GM10847 (cell line): ENCODE measurements at regions not wholly inside any gene's neighbourhood (a gene's known extent, or its start where the extent isn't known, plus 50 kb on each side); places are given as distances from the start of the nearest gene placed in this dataset.

Experiments used
- POLR2A ChIP-seq: IDR thresholded peaks from 2 replicates; pipeline ENCODE4 v1.6.1; 2011; ENCODE audit not compliant: insufficient read length; ENCODE audit errors: extremely low read depth

DNA sequence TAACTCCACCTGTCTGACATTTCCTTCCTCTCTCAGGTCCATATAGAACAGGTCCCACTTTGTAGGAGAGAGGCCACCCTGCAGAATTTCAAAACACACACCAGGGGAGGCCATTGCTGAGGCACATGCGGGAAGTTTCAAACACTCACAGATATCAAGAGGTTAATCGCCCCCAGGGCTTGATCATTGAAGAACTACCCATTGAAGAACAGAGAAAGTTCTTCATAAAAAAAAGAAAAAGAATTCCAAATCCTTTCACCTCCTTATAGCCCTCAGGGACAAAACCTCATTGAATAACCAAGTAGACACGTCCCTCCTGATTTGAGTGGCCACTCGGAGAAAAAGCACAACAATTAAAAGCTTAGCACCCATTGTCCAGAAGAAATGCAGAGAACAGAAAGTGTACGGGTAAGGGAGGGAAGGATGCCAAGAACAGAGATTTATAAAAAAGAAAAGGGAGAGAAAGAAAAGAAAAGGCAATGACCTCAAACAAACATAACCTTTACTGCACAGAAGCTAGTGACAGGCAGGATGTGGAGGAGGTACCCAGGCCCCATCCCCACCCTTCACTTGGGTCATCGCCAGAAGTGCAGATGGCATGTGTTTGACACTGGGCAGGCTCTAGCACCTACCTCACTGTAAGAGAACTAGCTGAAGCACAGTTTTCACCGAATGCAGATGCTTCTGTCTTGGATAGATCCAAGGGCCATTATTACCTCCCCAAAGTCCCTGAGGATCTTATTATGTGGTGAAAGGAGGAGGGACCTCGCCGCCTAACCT is 112.3 kb upstream of the HES1 start:
- TF ChIP-seq POLR2A: no peak

DNA sequence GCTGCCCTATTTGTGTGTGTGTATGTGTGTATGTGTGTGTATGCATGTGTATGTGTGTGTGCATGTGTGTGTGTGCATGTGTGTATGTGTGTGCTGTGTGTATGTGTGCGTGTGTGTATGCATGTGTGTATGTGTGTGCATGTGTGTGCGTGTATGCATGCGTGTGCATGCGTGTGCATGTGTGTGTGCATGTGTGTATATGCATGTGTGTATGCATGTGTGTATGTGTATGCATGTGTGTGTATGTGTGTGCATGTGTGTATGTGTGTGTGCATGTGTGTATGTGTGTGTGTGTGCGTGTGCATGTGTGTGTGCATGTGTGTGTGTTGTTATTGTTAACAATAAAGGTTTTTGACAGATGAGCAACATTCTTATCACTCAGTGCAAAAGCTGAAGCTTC is 110.8 kb upstream of the HES1 start:
- TF ChIP-seq POLR2A: no peak

DNA sequence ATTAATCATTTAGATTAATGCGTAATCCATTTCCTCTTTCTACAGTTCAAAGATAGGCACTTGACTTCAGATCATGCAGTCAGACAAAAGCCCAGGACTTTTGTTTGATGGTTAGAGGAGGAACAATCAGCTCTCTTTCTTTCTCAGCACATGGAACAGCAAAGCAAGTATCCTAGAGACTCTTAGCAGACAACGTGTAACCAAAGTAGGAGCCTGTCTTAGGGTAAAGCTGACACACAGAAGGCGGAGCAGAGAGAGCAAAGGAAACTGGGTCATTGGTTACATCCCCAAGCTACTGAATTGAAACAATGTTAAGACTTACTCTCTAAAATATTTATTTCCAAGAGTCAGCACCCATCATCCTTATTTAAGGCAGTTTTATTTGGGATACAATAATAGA is 110.0 kb upstream of the HES1 start:
- no peak for TF ChIP-seq POLR2A

DNA sequence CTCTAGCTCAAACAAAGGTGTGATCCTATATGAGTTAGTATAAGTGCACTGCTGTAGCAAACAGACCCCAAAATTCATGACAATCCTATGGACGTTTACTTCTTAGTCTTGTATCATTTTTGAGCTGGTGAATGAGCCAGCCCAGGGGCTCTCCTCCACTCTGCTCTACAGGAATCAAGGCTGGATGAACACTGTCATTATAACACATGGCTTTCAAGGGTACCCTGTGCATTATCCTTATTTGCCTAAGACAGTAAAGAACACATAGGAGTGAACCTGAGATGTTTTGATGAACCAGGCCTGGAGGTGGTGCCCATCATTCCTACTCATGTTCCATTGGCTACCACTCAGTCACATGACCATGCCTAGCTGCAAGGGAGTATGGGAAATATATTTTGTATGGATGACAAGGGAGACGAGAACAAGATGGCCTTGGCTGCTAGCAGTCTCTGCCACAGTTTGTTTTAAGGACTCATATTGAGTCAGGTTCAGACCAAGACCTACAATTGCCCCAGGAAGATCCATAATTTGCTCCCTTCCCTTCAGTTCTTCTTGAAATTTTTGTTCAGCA is 107.4 kb upstream of the HES1 start:
- no peak for TF ChIP-seq POLR2A

DNA sequence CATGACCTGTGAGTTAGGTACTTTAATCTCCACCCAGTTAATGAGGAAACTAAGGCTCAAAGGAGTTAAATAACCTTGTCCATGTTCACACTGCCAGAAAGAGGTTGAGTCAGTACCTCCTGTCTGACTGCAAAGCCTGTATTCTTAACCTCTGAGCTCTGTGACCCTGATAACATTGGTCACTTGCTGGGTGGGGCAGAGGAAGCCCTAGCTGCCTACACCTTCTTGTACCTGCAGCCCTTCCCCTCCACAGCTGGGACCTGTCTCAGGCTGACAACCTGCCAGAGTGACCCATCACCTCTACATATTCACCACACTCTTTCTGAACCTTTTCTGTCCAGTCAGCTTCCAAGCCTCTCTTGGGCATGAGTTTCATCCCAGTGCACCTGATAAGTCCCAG is 106.1 kb upstream of the HES1 start:
- no peak for TF ChIP-seq POLR2A

DNA sequence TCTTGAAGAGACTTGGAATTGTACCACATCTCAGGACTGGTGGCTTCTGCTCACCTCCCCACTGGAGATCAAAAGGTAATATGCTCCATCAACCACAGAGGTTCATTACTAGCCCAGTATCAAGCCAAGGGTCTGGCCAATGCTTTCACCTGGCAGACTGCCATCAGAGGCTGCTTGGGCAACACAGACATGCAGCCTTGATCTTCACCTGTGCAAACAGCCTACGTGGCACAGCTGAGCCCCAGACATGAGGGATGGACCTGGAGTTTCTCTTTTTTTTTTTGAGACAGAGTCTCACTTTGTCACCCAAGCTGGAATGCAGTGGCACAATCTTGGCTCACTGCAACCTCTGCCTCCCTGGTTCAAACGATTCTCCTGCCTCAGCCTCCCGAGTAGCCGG is 105.6 kb upstream of the HES1 start:
- no peak for TF ChIP-seq POLR2A

DNA sequence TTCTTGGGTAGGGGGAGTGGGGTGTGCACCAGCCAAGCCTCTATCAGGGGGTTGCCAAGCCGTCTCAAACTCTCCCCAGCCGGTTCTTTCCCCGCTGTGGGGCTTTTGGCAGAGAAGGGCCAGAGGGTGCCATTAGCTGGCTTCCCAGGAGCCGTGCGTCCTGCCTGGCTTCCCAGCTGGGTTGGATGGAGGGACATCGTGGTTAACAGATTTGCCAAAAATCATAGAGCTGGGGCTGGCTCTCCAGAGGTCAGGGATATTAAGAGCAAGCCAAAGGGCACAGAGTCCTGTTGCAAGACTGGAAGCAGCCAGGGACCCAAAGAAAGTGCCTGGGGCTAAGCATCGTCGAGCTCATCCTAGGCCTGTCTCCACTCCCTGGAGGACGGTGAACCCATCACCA is 104.6 kb upstream of the HES1 start:
- TF ChIP-seq POLR2A: no peak

DNA sequence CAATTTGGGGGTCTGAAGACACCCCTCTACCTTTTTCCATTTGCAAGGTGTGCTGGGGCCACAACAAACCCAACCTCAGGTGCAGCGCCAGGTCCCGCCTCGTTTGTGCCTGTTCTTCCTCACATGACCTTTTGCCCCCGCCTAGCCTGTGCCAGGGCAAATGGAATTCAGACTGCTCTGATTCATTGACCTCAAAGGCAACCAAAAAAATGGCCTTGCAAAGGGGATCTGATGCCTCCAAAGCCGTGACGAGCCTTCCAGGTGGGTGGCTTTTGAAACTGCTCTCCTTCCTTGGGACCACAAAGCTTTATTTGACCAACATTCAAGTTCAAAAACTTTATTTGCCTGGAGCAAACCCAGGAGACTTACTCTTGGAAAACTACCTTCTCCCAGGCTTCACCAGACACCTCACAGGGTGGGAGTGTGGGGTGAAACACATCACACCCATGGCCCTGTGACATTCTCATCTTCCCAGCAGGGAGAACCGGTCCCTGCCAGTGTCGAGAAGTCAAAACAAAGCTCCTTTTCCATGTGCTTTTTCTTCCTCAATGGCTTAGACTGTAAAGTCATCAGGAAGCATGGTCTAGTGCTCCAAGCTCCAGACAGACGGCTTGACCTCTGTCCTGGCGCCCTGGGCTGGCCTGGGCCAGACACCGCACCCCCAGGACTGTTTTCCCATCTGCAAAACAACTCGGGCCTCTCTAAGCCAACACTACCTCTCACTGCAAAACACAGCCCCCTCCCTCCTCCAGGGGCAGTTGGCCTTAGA is 103.9 kb upstream of the HES1 start:
- TF ChIP-seq POLR2A: no peak

DNA sequence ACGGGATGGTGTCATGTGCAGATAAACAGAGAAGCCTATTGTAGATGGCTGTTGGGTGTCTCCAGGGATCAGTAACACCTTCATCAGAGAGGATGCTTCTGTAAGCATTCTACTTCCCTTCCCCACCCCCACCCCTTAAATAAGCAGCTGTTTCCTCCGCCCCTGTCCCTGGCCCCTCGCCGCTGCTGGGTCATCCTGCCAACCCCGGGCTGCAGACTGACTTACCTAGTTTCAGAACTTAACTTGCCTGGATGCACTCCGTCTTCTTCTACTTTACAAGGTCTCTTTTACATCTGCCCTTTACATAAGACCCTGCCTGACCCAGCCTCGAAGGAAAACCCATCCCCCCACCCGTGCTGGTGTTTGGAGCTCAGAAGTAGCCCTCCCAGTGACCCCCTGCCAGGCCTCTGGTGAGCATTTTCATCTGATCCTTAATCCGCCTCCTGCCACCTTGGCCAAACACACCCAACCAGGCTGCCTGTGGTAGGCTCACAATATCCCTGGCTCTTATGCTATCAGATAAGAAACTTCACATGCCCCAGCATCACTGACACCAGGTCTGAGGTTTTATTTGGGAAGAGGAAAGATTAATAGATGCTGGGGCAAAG is 103.0 kb upstream of the HES1 start:
- TF ChIP-seq POLR2A: no peak

DNA sequence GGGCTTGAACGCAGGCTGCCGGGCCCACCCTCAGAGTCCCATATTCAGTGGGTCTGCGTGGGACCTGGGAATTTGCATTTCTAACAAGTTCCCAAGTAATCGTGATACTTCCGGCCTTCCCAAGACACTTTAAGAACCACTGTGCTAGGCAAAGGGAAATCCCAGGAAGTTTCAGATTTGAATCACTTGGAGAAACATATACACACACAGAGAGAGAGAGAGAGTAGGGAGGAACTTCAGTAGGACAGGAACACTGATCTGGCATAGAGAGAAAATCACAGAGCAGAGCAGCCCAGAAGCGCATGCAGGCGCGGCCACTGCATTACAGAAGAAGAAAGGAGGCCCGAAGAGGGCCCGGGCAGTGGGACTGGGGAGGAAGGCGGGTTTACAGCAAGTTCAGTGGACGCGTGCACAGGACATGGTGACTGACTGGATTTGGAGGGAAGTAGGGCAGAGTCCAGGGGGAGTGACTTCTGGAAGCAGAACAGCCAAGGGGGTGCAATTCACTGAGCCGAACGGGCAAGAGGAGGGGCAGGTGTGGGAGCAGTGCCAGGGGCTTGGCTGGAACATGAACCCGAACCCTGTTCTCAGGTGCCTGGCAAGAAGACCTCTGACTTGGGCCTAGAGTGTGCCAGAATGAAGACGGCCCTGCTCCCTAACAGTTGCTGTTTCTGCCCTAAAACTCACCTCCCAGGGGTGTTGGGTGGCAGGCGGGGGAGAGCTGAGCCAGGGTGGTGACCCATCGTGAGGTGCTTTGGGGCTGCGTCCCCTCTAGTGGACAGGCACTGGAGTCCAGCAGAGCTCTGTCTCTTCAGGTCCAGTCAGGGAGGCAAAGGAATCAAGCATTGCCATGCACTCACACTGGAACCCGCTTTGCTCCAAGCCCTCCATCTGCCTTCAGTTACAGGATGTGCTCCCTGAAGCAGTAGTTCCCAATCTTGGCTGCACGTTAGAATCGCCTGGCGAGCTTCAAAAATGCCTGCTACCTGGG is 101.3 kb upstream of the HES1 start:
- no peak for TF ChIP-seq POLR2A

DNA sequence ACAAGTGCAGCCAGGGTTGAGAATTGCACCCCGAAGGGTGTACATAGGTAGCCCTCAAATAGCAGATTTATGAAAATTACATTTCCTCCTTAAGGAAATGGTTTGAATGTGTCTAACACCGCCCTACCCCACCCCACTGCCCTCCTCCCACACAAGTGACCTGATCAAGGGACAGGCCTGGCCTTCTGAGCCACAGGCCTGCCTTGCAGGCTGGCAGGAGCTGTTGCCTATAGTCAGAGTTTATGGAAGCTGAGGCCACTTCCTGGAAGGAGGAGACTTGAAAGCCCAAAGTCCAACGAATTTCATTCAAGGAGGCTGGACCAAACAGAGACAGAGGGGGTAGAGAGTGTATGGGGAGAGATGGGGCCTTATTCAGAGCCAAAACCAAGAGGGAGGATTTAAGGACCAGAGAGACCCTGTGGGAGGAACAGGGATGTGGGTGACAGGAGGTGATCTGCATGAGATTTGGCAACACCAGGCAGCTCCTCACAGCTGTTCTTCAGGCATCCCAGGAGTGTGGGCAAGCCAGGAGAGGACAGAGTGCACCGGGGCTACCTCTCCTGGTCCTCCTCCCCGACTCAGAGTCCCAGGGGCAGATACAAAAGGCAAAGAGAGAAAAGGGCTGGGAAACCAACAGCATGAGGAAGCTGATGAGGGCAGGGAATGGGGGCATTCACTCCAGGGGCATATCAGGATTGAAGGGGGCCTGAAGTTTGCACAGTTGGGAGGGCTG is 100.4 kb upstream of the HES1 start:
- no peak for TF ChIP-seq POLR2A

DNA sequence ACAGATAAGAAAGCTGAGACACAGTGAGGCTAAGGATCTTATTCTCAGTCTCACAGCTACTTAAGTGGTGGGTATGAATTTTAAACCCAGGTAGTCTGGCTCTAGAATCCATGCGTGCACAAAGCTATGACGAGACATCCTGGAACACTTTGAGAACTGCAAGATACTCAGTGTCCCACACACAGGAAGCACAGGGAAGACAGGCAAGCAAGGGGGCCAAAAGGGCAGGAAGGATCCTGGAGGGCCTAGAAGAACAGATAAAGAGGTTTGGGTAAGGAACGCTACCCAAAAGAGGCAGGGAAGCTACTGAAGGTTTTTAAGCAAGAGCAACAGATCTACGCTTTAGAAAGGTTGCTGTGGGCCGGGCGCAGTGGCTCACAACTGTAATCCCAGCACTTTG is 99.1 kb upstream of the HES1 start:
- no peak for TF ChIP-seq POLR2A

DNA sequence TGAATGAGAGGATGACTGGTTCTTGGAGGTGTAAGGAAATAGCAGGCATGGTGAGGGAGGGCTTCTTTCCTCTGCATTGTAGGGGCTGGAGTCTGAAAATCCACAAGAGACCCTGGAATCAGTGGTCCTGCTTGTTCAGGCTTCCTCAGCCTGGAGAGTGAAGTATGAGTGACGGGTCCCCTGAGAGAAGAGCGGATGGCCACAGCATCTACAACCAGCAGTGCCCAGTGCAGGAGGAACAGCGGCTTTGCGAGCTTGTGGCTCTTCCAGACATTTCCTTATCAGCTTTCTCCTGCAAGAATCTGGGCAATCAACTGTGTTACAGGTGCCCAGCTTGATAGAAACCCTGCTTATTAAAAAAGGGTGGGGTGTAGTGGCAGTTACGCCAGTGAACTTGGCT is 97.0 kb upstream of the HES1 start:
- TF ChIP-seq POLR2A: no peak
